T47D (cell line): ENCODE measurements at regions not wholly inside any gene's neighbourhood (a gene's known extent, or its start where the extent isn't known, plus 50 kb on each side); places are given as distances from the start of the nearest gene placed in this dataset.
A peak's percentile ranks its signal among the peaks of the same experiment; 100 is the strongest.

ENCODE experiments used
- DNase-seq, 2 experiments: peaks; one replicate each; pipeline versions ENCODE4 v3.0.0 to v3.0.0-alpha.2; 2011 to 2012; ENCODE audit warnings: low read depth in 1 of 2, low spot score in 1 of 2
- JUND ChIP-seq: IDR thresholded peaks from 2 replicates; pipeline ENCODE4 v1.6.1; 2012; ENCODE audit warnings: low read depth
- in situ Hi-C: cut with HindIII; loops from 2 replicates; pipeline ENCODE4 v1.10.0; 2016; ENCODE audit warnings: low sequenced_read_pairs, low pct_unique_long_range_greater_than_20kb

DNA sequence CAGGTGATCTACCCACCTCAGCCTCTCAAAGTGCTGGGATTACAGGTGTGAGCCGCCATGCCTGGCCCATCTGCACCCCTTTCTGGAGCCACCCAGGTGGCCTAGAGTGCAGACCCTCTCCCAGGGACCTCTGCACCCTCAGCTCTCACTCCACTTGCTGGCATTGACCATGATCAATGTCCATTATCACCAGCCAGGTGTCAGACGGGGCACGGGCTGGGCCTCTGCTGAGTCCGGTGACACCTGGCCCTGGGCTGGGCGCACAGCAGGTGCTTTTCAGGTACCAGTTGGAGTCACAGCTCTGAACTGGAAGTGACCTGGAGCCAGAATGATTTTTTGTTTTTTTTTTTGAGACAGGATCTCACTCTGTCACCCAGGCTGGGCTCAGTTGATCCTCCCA lies 91.8 kb upstream of the PMEPA1 start:
- in situ Hi-C loops = no loop called here
- TF ChIP-seq JUND = no peak
- DNase-seq = no peak

DNA sequence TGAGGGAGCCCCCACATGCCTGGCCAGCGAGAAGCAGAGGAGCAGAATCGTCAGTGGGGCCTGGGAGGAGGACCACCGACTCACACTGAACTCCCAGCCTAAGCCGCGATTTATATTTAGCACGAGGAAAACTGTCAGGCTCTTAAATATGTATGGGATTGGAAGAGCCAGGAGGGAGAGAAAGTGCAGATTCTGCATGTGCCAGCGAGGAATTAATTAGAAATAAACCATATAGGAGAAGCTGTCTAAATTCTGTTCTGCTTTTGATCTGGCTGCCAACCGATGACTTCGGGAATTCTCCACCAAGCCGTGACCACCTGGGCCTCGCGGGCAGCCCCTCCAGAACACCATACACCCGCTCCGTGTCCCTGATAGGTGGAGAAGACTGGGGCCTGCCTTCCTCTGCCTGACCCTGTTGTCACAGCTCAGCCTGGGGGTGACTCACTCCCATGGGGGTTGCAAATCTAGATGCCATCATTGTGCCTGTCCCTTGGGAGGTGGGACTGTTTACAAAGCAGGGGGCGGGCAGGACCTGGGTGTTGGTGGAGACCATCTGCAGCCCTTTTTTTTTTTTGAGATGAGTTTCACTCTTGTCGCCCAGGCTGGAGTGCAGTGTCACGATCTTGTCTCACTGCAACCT lies 91.1 kb upstream of the PMEPA1 start:
- no peak for DNase-seq
- TF ChIP-seq JUND = no peak
- in situ Hi-C loops = no loop called here

DNA sequence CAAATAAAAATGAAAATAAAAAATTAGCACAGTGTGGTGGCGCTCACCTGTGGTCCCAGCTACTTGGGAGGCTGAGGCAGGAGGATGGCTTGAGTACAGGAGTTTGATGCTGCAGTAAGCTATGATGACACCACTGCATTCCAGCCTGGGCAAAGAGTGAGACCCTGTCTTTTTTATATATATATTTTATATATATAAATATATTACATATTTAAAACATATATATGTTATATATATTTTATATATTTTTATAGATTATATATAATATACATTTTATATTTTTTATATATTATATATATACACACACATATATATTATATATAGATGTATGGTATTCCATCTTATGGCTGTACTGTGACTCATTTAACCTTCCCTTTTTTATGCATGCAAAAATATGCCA lies 87.6 kb upstream of the PMEPA1 start:
- DNase-seq = no peak
- in situ Hi-C loops = no loop called here

DNA sequence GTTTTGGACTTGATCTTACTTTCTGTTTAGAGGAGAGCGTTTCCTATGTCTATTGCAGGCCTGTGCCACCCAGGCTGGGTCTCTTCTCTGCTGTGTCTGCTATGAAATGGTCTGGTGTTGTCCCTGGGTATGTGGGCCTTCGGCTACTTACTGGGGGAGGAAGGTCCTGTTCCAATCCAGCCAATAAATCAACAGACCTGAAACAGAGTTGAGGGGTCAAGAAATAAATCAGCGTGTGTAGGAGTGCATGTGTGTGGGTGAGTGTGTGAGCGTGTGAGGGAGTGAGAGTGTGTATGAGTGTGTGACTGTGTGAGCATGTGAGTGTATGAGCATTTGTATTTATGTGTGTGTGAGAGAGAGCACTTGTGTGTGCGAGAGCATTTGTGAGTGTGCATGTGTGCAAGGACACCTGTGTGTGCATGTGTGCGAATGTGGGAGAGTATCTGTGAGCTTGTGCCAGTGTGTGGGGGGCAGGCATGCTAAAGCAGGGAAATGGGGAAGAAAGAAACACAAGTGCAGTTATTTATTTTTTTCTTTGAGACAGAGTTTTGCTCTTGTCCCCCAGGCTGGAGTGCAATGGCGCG lies 86.3 kb upstream of the PMEPA1 start:
- no peak for TF ChIP-seq JUND
- in situ Hi-C loops = no loop called here
- no peak for DNase-seq

More for the DNA sequence above, 87.6 kb upstream of the PMEPA1 start:
- TF ChIP-seq JUND = no peak

DNA sequence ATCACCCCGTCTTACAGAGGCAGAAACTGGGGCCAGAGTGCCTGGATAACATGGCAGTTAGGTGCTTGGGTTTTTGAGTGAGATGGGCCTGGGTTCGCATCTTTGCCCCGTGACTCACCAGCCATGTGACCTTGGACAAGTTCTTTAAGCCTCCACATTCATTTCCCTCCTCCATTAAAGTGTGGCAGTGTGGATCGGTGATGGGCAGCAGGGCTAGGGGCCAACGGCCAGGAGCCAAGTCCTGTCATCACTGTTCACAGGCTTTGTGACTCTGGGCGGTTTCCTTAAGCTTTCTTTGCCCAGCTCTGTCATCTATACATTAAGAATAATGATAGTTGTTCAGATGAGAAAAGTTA lies 85.5 kb upstream of the PMEPA1 start:
- in situ Hi-C loops = no loop called here
- TF ChIP-seq JUND = no peak
- no peak for DNase-seq

DNA sequence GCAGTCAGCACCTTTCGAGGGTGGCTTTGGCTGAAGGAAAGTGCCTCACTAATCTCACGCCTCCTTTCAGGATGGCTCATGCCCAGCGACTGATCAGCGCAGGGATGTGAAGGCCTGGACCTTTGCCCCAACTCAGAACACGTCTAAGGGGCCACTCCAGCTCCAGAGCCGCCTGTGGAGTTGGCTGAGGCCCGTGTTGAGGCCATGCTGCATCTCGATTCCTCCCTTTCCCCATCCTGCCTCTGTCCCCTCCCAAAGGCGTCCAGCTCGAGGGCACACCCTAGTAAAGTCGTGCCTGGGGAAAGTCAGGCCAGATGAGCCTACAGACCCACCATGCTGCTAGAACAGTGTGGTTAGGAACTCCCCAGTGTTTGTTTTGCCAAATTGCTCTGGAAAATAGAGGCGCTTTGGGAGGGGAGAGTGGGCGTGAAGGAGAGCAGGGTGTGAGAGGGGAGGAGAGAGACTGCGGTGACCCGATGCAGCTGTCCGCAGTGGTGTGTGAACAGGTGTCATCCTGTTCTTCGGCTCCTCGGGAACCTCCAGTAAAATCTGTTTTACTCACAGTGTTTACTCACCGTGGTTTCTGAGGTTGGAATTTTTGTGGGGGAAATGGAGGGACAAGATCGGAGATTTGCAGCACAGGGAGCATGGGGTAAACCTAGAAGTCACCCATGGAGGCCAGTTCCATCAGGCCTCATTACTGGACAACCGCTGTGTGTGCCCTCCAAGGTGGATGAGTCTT lies 85.0 kb upstream of the PMEPA1 start:
- in situ Hi-C loops = no loop called here
- peak in 1 of 2 experiments; percentile 19 for DNase-seq
- TF ChIP-seq JUND = no peak

GRCh38 chr20:57794036-57794435 lies 84.2 kb upstream of the PMEPA1 start:
- DNase-seq = no peak
- in situ Hi-C loops = no loop called here
- TF ChIP-seq JUND = no peak

GRCh38 chr20:57793421-57793820 lies 83.6 kb upstream of the PMEPA1 start:
- no peak for TF ChIP-seq JUND
- no peak for DNase-seq
- in situ Hi-C loops = no loop called here

- in situ Hi-C loops = no loop called here
- TF ChIP-seq JUND = no peak
- DNase-seq = no peak
Observed at GRCh38 chr20:57792386-57793080, 82.7 kb upstream of the PMEPA1 start.

- in situ Hi-C loops = no loop called here
- DNase-seq = no peak
- TF ChIP-seq JUND = no peak
Observed at GRCh38 chr20:57791966-57792365, 82.2 kb upstream of the PMEPA1 start.

DNA sequence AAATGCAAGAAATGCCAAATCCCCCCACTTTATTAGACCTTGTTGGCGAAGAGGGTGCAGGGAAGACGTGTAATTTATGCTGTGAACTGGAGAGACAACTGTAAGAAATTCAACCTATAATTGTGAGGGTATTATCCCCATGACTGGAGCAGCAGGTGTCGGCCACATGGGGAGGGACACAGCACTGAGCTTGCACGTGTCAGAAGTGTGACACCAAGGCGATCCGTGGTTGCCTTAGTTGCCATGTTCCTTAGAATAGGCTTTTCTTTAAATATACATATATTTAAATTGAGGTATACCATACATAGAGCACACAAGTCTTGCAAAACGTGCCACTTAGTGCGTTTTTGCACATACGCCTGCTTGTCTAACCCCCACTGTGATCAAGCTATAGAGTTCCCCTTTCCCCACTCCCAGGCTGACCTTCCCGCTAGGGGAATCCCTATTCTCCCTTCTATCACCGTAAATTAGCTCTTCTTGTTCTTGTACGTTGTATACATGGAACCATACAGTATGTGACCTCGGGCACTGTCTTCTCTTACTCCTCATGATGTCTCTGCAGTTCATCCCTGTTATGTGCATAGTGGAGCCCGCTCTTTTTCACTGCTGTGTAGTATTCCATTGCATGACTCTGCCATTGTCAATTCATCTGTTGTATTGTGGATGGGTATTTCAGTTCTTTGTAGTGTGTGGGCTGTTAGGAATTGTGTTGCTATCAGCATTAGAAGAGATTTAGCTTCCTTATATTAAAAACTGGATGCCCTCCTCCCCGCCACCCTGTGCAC lies 81.6 kb upstream of the PMEPA1 start:
- in situ Hi-C loops = no loop called here
- no peak for DNase-seq
- TF ChIP-seq JUND = no peak

- no peak for TF ChIP-seq JUND
- in situ Hi-C loops = no loop called here
- DNase-seq = no peak
Observed at GRCh38 chr20:57790176-57790575, 80.4 kb upstream of the PMEPA1 start.
